Ishikawa (cell line): ENCODE measurements at regions not wholly inside any gene's neighbourhood (a gene's known extent, or its start where the extent isn't known, plus 50 kb on each side); places are given as distances from the start of the nearest gene placed in this dataset.

Experiments used
- CEBPB ChIP-seq: IDR thresholded peaks from 2 replicates; pipeline ENCODE4 v1.6.1; 2012
- CREB1 ChIP-seq: IDR thresholded peaks from 2 replicates; pipeline ENCODE4 v1.6.1; 2012; ENCODE audit warnings: low read depth
- EGR1 ChIP-seq: IDR thresholded peaks from 2 replicates; pipeline ENCODE4 v1.6.1; 2012
- EP300 ChIP-seq: IDR thresholded peaks from 2 replicates; pipeline ENCODE4 v1.6.1; 2012; ENCODE audit warnings: borderline replicate concordance
- FOXM1 ChIP-seq: IDR thresholded peaks from 2 replicates; pipeline ENCODE4 v1.6.1; 2012; ENCODE audit warnings: low read depth, borderline replicate concordance
- NFIC ChIP-seq: IDR thresholded peaks from 2 replicates; pipeline ENCODE4 v1.6.1; 2012
- RAD21 ChIP-seq: IDR thresholded peaks from 2 replicates; pipeline ENCODE4 v1.6.1; 2012; ENCODE audit warnings: low read depth
- TAF1 ChIP-seq: IDR thresholded peaks from 2 replicates; pipeline ENCODE4 v1.6.1; 2012; ENCODE audit warnings: low read depth, mild to moderate bottlenecking
- TCF12 ChIP-seq: IDR thresholded peaks from 2 replicates; pipeline ENCODE4 v1.6.1; 2012; ENCODE audit warnings: low read depth
- TEAD4 ChIP-seq: IDR thresholded peaks from 2 replicates; pipeline ENCODE4 v1.6.1; 2012
- YY1 ChIP-seq: IDR thresholded peaks from 2 replicates; pipeline ENCODE4 v1.6.1; 2012; ENCODE audit warnings: low read depth
- ZBTB7A ChIP-seq: IDR thresholded peaks from 2 replicates; pipeline ENCODE4 v1.6.1; 2012; ENCODE audit warnings: low read depth
- TF ChIP-seq, protein P1 (sequence below): IDR thresholded peaks from 2 replicates; pipeline ENCODE4 v1.6.1; 2012
- TF ChIP-seq, protein P2 (sequence below): IDR thresholded peaks from 2 replicates; pipeline ENCODE4 v1.6.1; 2012
- TF ChIP-seq, protein P3 (sequence below): IDR thresholded peaks from 2 replicates; pipeline ENCODE4 v1.6.1; 2012; ENCODE audit warnings: low read depth, mild to moderate bottlenecking

DNA sequence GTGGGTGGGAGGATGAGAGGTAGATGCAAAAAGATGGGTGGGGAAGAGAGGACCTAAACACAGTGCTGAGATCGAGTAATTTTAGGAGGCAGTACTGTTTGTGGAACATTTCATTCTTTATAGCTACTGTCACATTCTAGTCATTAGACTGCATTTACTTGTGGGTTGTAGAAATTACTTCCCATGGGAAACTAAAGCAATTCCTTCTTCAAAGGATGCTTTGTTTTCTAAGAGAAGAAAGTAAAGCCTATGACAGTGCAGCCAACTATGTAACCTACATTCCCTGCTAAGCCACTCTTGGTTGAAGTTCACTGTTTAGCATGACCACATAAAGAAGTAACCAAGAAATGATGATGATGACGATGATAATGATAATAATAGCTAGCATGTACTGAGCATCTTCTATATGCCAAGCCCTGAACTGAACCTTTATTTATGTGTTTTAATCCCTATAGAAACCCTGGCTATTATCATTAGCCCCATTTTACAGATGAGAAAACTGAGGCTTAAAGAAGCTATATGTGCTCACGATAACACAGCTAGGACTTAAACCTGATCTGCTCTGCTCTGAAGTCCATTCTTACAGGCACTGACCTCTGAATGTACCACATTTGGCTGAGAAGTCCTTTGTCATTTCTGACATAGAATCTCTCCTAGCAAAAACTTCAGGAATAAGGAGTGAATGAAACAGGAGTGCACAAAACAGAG lies 114.5 kb upstream of the KIT start:
- TF ChIP-seq YY1 (no peak), ZBTB7A (no peak), NFIC (no peak), EP300 (no peak), EGR1 (no peak), TCF12 (no peak), CREB1 (no peak), RAD21 (no peak), TAF1 (no peak), CEBPB (no peak), FOXM1 (no peak), TEAD4 (no peak)
- TF ChIP-seq, protein P1, sequence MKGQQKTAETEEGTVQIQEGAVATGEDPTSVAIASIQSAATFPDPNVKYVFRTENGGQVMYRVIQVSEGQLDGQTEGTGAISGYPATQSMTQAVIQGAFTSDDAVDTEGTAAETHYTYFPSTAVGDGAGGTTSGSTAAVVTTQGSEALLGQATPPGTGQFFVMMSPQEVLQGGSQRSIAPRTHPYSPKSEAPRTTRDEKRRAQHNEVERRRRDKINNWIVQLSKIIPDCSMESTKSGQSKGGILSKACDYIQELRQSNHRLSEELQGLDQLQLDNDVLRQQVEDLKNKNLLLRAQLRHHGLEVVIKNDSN: no peak
- TF ChIP-seq, protein P2, sequence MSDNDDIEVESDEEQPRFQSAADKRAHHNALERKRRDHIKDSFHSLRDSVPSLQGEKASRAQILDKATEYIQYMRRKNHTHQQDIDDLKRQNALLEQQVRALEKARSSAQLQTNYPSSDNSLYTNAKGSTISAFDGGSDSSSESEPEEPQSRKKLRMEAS: no peak
- TF ChIP-seq, protein P3, sequence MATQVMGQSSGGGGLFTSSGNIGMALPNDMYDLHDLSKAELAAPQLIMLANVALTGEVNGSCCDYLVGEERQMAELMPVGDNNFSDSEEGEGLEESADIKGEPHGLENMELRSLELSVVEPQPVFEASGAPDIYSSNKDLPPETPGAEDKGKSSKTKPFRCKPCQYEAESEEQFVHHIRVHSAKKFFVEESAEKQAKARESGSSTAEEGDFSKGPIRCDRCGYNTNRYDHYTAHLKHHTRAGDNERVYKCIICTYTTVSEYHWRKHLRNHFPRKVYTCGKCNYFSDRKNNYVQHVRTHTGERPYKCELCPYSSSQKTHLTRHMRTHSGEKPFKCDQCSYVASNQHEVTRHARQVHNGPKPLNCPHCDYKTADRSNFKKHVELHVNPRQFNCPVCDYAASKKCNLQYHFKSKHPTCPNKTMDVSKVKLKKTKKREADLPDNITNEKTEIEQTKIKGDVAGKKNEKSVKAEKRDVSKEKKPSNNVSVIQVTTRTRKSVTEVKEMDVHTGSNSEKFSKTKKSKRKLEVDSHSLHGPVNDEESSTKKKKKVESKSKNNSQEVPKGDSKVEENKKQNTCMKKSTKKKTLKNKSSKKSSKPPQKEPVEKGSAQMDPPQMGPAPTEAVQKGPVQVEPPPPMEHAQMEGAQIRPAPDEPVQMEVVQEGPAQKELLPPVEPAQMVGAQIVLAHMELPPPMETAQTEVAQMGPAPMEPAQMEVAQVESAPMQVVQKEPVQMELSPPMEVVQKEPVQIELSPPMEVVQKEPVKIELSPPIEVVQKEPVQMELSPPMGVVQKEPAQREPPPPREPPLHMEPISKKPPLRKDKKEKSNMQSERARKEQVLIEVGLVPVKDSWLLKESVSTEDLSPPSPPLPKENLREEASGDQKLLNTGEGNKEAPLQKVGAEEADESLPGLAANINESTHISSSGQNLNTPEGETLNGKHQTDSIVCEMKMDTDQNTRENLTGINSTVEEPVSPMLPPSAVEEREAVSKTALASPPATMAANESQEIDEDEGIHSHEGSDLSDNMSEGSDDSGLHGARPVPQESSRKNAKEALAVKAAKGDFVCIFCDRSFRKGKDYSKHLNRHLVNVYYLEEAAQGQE: no peak

DNA sequence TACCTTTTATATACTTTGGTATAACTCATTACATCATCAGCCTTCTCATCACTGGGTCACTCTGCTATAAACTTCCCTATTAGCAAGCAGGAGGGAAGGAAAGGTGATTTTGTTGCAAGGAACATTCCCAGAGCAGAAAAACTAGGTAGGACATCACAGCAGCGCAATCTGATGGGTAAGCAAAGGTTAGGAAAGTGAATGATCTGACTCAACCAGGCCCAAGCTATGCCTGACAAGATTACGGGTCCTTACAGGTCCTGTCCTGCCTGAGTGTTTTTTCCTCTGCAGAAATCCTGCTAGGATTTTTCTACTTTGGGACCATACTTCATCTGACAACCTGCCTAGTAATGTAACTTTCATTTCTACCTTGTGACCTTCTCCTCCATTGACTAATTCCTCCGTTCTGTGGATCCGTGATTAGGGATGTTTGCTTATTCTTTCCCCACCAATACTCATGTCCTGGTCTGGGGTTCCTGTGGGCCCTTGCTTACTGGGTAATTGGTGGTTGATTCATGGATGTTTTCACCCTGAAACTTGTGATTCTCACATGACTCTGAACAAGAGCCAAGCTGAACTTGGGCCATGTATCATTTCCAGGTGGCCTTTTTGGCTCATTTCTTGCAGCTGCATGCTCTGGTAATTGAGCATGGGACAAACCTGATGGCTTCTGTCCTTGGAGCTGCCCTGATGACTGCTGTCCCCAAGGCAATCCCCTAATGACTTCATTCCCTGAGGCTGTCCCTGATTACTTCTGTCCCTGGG lies 111.9 kb upstream of the KIT start:
- TF ChIP-seq RAD21 (no peak), YY1 (no peak), TEAD4 (no peak), ZBTB7A (no peak), CEBPB (no peak), EP300 (no peak), CREB1 (no peak), TCF12 (no peak), TAF1 (no peak), FOXM1 (no peak), NFIC (no peak), EGR1 (no peak)
- TF ChIP-seq, protein P3: no peak
- TF ChIP-seq, protein P1: no peak
- TF ChIP-seq, protein P2: no peak

DNA sequence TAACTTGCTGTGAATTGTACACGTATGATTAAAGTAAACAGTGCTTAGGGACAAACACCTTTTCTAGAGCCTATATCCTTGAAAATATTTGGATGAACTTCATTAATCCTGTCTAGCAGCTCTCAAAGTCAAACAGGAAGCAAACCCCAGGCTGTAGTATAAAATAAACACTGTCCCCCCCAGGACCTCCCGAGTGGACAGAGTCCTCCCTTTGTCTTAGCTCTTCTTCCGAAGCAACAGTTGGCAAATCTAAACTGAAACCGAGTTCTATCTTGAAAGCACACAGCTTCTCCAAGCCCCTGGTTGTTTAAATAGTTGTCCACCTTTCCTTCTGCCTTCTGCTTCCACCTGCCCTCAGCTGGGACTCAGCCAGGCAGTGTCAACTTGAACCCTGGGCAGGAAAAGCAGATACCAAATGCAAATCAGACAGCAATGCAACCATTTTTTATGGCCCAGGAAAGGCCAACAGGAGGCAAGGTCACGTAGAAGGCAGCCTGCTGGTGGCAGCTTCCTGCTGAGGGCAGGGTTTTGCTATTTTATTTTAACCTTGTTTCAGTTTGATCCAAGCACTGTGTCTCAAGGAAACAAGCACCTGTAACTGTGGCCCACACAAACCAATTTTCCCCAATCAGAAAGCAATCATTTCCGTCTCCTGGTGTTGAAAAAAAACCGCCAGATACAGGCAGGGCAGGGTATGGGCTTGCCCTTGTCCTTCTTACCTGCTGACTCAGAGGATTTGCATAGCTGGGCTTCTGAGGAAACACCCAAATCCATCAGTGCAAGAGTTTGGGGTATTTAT lies 110.3 kb upstream of the KIT start:
- TF ChIP-seq CREB1 (no peak), ZBTB7A (no peak), RAD21 (no peak), YY1 (no peak), EP300 (no peak)
- TF ChIP-seq, protein P1: no peak

DNA sequence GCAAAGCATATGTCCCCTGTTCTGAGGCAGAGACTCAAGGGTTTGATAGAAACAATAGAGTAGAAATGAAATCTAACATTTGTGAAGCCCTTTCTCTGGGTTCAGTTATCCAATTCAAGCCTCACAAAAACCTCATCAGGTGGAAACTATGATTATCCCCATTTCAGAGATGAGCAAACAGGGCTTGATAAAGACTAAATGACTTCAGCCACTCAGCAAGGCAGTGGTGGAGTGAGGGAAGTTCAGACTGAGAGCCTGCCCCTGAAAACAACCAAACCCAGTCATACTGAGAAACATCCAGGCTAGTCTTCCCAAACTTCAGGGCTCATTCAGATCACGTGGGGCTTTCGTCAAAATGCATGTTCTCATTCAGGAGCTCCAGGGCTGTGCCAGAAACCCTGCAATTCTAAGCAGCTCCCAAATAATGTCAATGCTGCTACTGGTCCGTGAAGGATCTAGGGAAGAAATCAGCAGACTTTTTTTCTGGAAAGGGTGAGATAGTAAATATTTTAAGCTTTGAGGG lies 109.6 kb upstream of the KIT start:
- no peak for TF ChIP-seq TEAD4
- TF ChIP-seq, protein P3: no peak
- no peak for TF ChIP-seq YY1
- TF ChIP-seq EP300: no peak
- TF ChIP-seq CEBPB: no peak
- no peak for TF ChIP-seq FOXM1
- TF ChIP-seq ZBTB7A: no peak
- TF ChIP-seq TCF12: no peak
- TF ChIP-seq, protein P1: no peak
- no peak for TF ChIP-seq NFIC
- TF ChIP-seq CREB1: no peak
- TF ChIP-seq, protein P2: no peak
- no peak for TF ChIP-seq RAD21
- TF ChIP-seq TAF1: no peak
